H1 (cell line): ENCODE measurements at regions not wholly inside any gene's neighbourhood (a gene's known extent, or its start where the extent isn't known, plus 50 kb on each side); places are given as distances from the start of the nearest gene placed in this dataset.

Source experiments
- CTCF ChIA-PET: fragments of 300-600 bp; sonication (Branson Sonifier 250); formaldehyde crosslinking; loops from one replicate; lab custom pipeline; 2021; ENCODE audit not compliant: partially characterized antibody; lab: Charles Lee
- POLR2A ChIA-PET: fragments of 300-600 bp; sonication (Branson Sonifier 250); formaldehyde crosslinking; loops from one replicate; lab custom pipeline; 2021; ENCODE audit warnings: inconsistent platforms; ENCODE audit not compliant: partially characterized antibody; lab: Charles Lee
- DNase-seq, 2 experiments: peaks; one replicate each; pipeline versions ENCODE4 v3.0.0 to v3.0.0-alpha.2; 2010 to 2022; ENCODE audit warnings: low spot score in 2 of 2, low read depth in 1 of 2, mixed read lengths in 1 of 2
- FAIRE-seq: peaks from 2 replicates; lab custom pipeline; 2011; peaks lifted over from hg19 to GRCh38; lab: Jason Lieb, UNC
- H2AFZ ChIP-seq: 2 replicates; pipeline ENCODE4 v1.8.1; 2012; ENCODE audit warnings: low read length, inconsistent platforms
- H2AK5ac ChIP-seq: 2 replicates; pipeline ENCODE4 v1.6.1; 2013; ENCODE audit warnings: low read depth, low read length
- H2BK120ac ChIP-seq: replicated peaks from 2 replicates; pipeline ENCODE3; 2013; ENCODE audit warnings: low read depth, low read length, inconsistent platforms
- H2BK12ac ChIP-seq: 2 replicates; pipeline ENCODE4 v1.6.1; 2013; ENCODE audit warnings: low read depth, low read length
- H2BK15ac ChIP-seq: 2 replicates; pipeline ENCODE4 v1.6.1; 2013; ENCODE audit warnings: low read length
- H2BK20ac ChIP-seq: 2 replicates; pipeline ENCODE4 v1.6.1; 2013; ENCODE audit warnings: low read length
- H2BK5ac ChIP-seq: 2 replicates; pipeline ENCODE4 v1.6.1; 2013; ENCODE audit warnings: low read depth, low read length
- H3K14ac ChIP-seq: 2 replicates; pipeline ENCODE4 v1.6.1; 2013; ENCODE audit warnings: inconsistent platforms; ENCODE audit not compliant: insufficient read length
- H3K18ac ChIP-seq: 2 replicates; pipeline ENCODE4 v1.6.1; 2013; ENCODE audit warnings: low read length; ENCODE audit errors: extremely low read depth
- H3K23ac ChIP-seq: 2 replicates; pipeline ENCODE4 v1.6.1; 2013; ENCODE audit warnings: inconsistent platforms; ENCODE audit not compliant: insufficient read length
- H3K23me2 ChIP-seq: 2 replicates; pipeline ENCODE4 v1.6.1; 2013; ENCODE audit warnings: low read depth, low read length
- H3K27ac ChIP-seq: 2 replicates; pipeline ENCODE4 v1.6.1; 2011; ENCODE audit warnings: low read depth, low read length, inconsistent platforms
- H3K27me3 ChIP-seq, 4 experiments: replicated peaks in 1 of 4; 1 replicate in 1 of 4; 2 replicates in 3 of 4; pipeline versions ENCODE4 v1.6.1 to v1.8.1; 2011 to 2013; ENCODE audit warnings: low read length in 3 of 4, mild to moderate bottlenecking in 3 of 4, inconsistent platforms in 2 of 4, mixed read lengths in 2 of 4, moderate library complexity in 1 of 4; ENCODE audit not compliant: control insufficient read depth in 3 of 4, insufficient read depth in 3 of 4; ENCODE audit errors: extremely low read depth in 1 of 4
- H3K36me3 ChIP-seq, 4 experiments: 2 replicates each; pipeline versions ENCODE4 v1.6.1 to v1.8.1; 2011 to 2013; ENCODE audit warnings: mild to moderate bottlenecking in 4 of 4, low read length in 3 of 4, moderate library complexity in 2 of 4, control low read depth in 1 of 4, inconsistent platforms in 1 of 4; ENCODE audit not compliant: insufficient read depth in 4 of 4, control insufficient read depth in 2 of 4
- H3K4ac ChIP-seq: replicated peaks from 2 replicates; pipeline ENCODE3; 2013; ENCODE audit warnings: low read length, low read depth, mixed read lengths, inconsistent platforms; ENCODE audit not compliant: insufficient read length
- H3K4me1 ChIP-seq, 4 experiments: replicated peaks in 1 of 4; 1 replicate in 1 of 4; 2 replicates in 3 of 4; pipeline versions ENCODE4 v1.6.1 to v1.8.1; 2011 to 2013; ENCODE audit warnings: low read length in 3 of 4, inconsistent platforms in 2 of 4, mixed read lengths in 1 of 4; ENCODE audit not compliant: insufficient read depth in 4 of 4, control insufficient read depth in 3 of 4
- H3K4me2 ChIP-seq, 2 experiments: 2 replicates each; pipeline versions ENCODE4 v1.6.1 to v1.8.1; 2011 to 2013; ENCODE audit warnings: low read depth in 2 of 2, low read length in 2 of 2, control low read depth in 1 of 2, inconsistent platforms in 1 of 2, mild to moderate bottlenecking in 1 of 2; ENCODE audit not compliant: insufficient read depth in 1 of 2
- H3K4me3 ChIP-seq, 4 experiments: fragments of 200-600, 300-600 bp in 1 of 4; sonication (generic), shearing (Covaris generic), sonication (Bioruptor Twin) in 1 of 4; 2 replicates each; pipeline versions ENCODE4 v1.5.1 to v1.8.1; 2011 to 2016; ENCODE audit warnings: low read length in 4 of 4, low read depth in 3 of 4, control low read depth in 2 of 4, inconsistent platforms in 2 of 4, mild to moderate bottlenecking in 2 of 4, mixed read lengths in 1 of 4, moderate library complexity in 1 of 4; ENCODE audit not compliant: insufficient read depth in 2 of 4; ENCODE audit errors: extremely low read depth in 1 of 4
- H3K56ac ChIP-seq: replicated peaks from 2 replicates; pipeline ENCODE3; 2013; ENCODE audit warnings: low read depth, mild to moderate bottlenecking, mixed read lengths, low read length, inconsistent platforms; ENCODE audit not compliant: insufficient read length
- H3K79me1 ChIP-seq: 2 replicates; pipeline ENCODE4 v1.6.1; 2013; ENCODE audit warnings: low read depth, low read length, control low read depth
- H3K79me2 ChIP-seq, 2 experiments: 2 replicates each; pipeline versions ENCODE4 v1.6.1 to v1.8.1; 2012 to 2013; ENCODE audit warnings: low read length in 2 of 2, mild to moderate bottlenecking in 2 of 2, inconsistent platforms in 1 of 2; ENCODE audit not compliant: insufficient read depth in 2 of 2, control insufficient read depth in 1 of 2
- H3K9ac ChIP-seq, 4 experiments: replicated peaks in 1 of 4; 1 replicate in 1 of 4; 2 replicates in 3 of 4; pipeline versions ENCODE4 v1.6.1 to v1.8.1; 2011 to 2013; ENCODE audit warnings: low read depth in 3 of 4, low read length in 3 of 4, control low read depth in 2 of 4, mild to moderate bottlenecking in 2 of 4, moderate library complexity in 2 of 4, inconsistent platforms in 1 of 4; ENCODE audit errors: extremely low read depth in 1 of 4
- H3K9me3 ChIP-seq, 2 experiments: 2 replicates each; pipeline versions ENCODE4 v1.6.1 to v1.8.1; 2012 to 2013; ENCODE audit warnings: mild to moderate bottlenecking in 2 of 2, moderate library complexity in 2 of 2, control low read depth in 1 of 2, inconsistent platforms in 1 of 2, low read depth in 1 of 2, low read length in 1 of 2, mixed read lengths in 1 of 2; ENCODE audit not compliant: insufficient read depth in 2 of 2
- H4K20me1 ChIP-seq, 2 experiments: replicated peaks in 1 of 2; 2 replicates each; pipeline versions ENCODE3 to v1.8.1; 2011 to 2013; ENCODE audit warnings: inconsistent platforms in 2 of 2, low read length in 2 of 2, mild to moderate bottlenecking in 1 of 2; ENCODE audit not compliant: insufficient read depth in 2 of 2, control insufficient read depth in 1 of 2
- H4K5ac ChIP-seq: 2 replicates; pipeline ENCODE4 v1.6.1; 2013; ENCODE audit warnings: low read length, low read depth, mixed read lengths, inconsistent platforms; ENCODE audit not compliant: insufficient read length
- H4K8ac ChIP-seq: 2 replicates; pipeline ENCODE4 v1.8.0; 2013; ENCODE audit warnings: mild to moderate bottlenecking, moderate library complexity, low read length, inconsistent platforms; ENCODE audit not compliant: insufficient read depth; ENCODE audit errors: extremely low read depth
- H4K91ac ChIP-seq: replicated peaks from 2 replicates; pipeline ENCODE3; 2013; ENCODE audit warnings: low read length, mixed read lengths, inconsistent platforms; ENCODE audit not compliant: insufficient read length
- ATF2 ChIP-seq: IDR thresholded peaks from 2 replicates; pipeline ENCODE4 v1.6.1; 2012; ENCODE audit warnings: low read length, inconsistent platforms
- BCL11A ChIP-seq, 2 experiments: IDR thresholded peaks; one replicate each; pipeline ENCODE4 v1.6.1; 2011; ENCODE audit warnings: low read depth in 2 of 2, low read length in 2 of 2, mild to moderate bottlenecking in 2 of 2
- CEBPB ChIP-seq: IDR thresholded peaks from 2 replicates; pipeline ENCODE4 v1.6.1; 2012; ENCODE audit warnings: low read depth, low read length
- GTF2F1 ChIP-seq: IDR thresholded peaks from 2 replicates; pipeline ENCODE4 v1.6.1; 2012; ENCODE audit warnings: low read depth, low read length, improper control_type of control experiment, borderline replicate concordance
- PHF8 ChIP-seq: fragments of 200-600 bp; sonication (generic); conservative IDR thresholded peaks from 2 replicates; pipeline ENCODE4 v1.7.1; 2012; ENCODE audit warnings: low read depth, mild to moderate bottlenecking, inconsistent platforms, low read length, moderate library complexity
- SP4 ChIP-seq: IDR thresholded peaks from 2 replicates; pipeline ENCODE4 v1.6.1; 2012; ENCODE audit warnings: low read length, inconsistent platforms
- WGBS, 2 experiments: shearing (Covaris generic) in 1 of 2; methylation state at CpG; one replicate each; pipeline versions ENCODE4 v1.1.6 to v1.1.7; 2013 to 2015; ENCODE audit warnings: low lambda C conversion rate in 2 of 2, mixed read lengths in 2 of 2, inconsistent platforms in 1 of 2, low coverage in 1 of 2, missing lambda C conversion rate in 1 of 2; ENCODE audit not compliant: insufficient replicate concordance in 2 of 2, insufficient coverage in 1 of 2, insufficient read length in 1 of 2; ENCODE audit errors: extremely low coverage in 1 of 2, missing lambda C conversion rate in 1 of 2; 5-methylcytosine and 5-hydroxymethylcytosine counted together

GRCh38 chr4:102157984-102158383 lies 187.3 kb downstream of the SLC39A8 start:
- Histone ChIP-seq H3K9ac (no peak overlapping the region), H3K4me2 (no peak overlapping the region), H2AK5ac (no peak overlapping the region), H3K4me3 (no peak overlapping the region), H3K36me3 (no peaks in the 10 kb centered on the region), H2BK12ac (no peak overlapping the region), H3K14ac (no peak overlapping the region), H4K20me1 (no peaks in the 10 kb centered on the region), H2BK20ac (no peak overlapping the region), H3K9me3 (peaks cover 0 to 4% of the 10 kb centered on the region in 2 experiments; a peak in 1 of 4 replicates), H3K4me1 (no peaks in the 10 kb centered on the region), H3K18ac (no peak overlapping the region), H3K27me3 (no peaks in the 10 kb centered on the region), H4K5ac (no peak overlapping the region), H3K79me2 (no peaks in the 10 kb centered on the region), H3K23me2 (no peaks in the 10 kb centered on the region), H3K23ac (no peak overlapping the region), H2AFZ (no peak overlapping the region), H4K8ac (no peak overlapping the region), H2BK5ac (no peak overlapping the region), H3K56ac (no peak overlapping the region), H3K27ac (no peak overlapping the region), H4K91ac (no peak overlapping the region), H2BK120ac (no peak overlapping the region), H3K79me1 (no peaks in the 10 kb centered on the region), H2BK15ac (no peak overlapping the region), H3K4ac (no peak overlapping the region)
- TF ChIP-seq GTF2F1, result no peak
- no peak for TF ChIP-seq BCL11A (IDR thresholded peaks at IDR 0.05; ENCODE audit: low read depth in 2 of 2, low read length in 2 of 2)
- no peak for TF ChIP-seq ATF2
- TF ChIP-seq PHF8, result no peak
- no peak for TF ChIP-seq SP4
- TF ChIP-seq CEBPB, result no peak
- ChIA-PET CTCF (interaction anchor here (0.5 to 1.2 kb wide), 3 partner anchors 10 to 99 kb away, joined by 3 to 4 read pairs (median 3); no protein-coding TSS in a partner anchor), POLR2A (no interaction called here)
- 84% methylated on average over 6 of the region's 6 CpGs; no CpG with 5 or more reads in 1 of the 2 experiments for WGBS, 2 experiments
- FAIRE-seq (no peak), DNase-seq (no peak)
